Ishikawa (cell line): ENCODE measurements at regions not wholly inside any gene's neighbourhood (a gene's known extent, or its start where the extent isn't known, plus 50 kb on each side); places are given as distances from the start of the nearest gene placed in this dataset.

Source experiments
- CREB1 ChIP-seq: IDR thresholded peaks from 2 replicates; pipeline ENCODE4 v1.6.1; 2012; ENCODE audit warnings: low read depth
- EGR1 ChIP-seq: IDR thresholded peaks from 2 replicates; pipeline ENCODE4 v1.6.1; 2012
- EP300 ChIP-seq: IDR thresholded peaks from 2 replicates; pipeline ENCODE4 v1.6.1; 2012; ENCODE audit warnings: borderline replicate concordance
- FOXM1 ChIP-seq: IDR thresholded peaks from 2 replicates; pipeline ENCODE4 v1.6.1; 2012; ENCODE audit warnings: low read depth, borderline replicate concordance
- MAX ChIP-seq: IDR thresholded peaks from 2 replicates; pipeline ENCODE4 v1.6.1; 2012
- NFIC ChIP-seq: IDR thresholded peaks from 2 replicates; pipeline ENCODE4 v1.6.1; 2012
- RAD21 ChIP-seq: IDR thresholded peaks from 2 replicates; pipeline ENCODE4 v1.6.1; 2012; ENCODE audit warnings: low read depth

GRCh38 chr2:223475901-223476300, 126.3 kb downstream of the SCG2 start:
- TF ChIP-seq EP300 = no peak
- TF ChIP-seq FOXM1 = no peak
- TF ChIP-seq NFIC = no peak
- TF ChIP-seq MAX = no peak
- no peak for TF ChIP-seq EGR1
- no peak for TF ChIP-seq CREB1
- TF ChIP-seq RAD21 = no peak
